ENCODE measurements at regions not wholly inside any gene's neighbourhood (a gene's known extent, or its start where the extent isn't known, plus 50 kb on each side); places are given as distances from the start of the nearest gene placed in this dataset.

DNA sequence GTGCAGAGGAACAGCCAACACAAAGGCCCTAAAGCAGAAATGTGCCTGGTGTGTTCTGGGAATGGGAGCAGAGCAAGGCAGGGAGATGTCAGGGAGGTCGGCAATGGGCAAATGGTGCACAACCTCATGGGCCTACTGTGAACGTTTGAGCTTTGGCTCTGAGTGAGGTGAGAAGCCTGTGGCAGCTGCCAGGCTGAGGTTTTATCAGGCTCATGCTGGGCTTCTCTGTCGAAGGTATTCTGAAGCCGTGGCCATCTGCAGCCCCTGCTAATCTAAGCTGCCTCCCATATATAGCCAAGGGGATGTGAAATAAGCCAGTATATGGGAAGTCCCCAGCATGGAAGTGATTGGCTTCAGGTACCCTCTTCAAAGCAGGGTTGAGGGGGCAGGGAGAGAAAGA is 193.3 kb downstream of the SLC4A3 start:
- no peaks in the 10 kb centered on the region for H3K4me1 Mint-ChIP-seq
- intact Hi-C loops (cut with micrococcal nuclease) = no loop called here
- H3K9me3 Mint-ChIP-seq = peaks cover 5% of the 10 kb centered on the region
- no peak overlapping the region for H3K4me3 Mint-ChIP-seq
- no peak for ATAC-seq (ENCODE audit: low read depth)
- CTCF ChIA-PET = no interaction called here
- POLR2A ChIA-PET = no interaction called here
- H3K27me3 Mint-ChIP-seq = peaks cover 6% of the 10 kb centered on the region
- no peaks in the 10 kb centered on the region for H3K36me3 Mint-ChIP-seq (ENCODE audit: low read depth)
- DNase-seq = no peak
- H3K27ac Mint-ChIP-seq = no peak overlapping the region
- TF ChIP-seq, protein P1, sequence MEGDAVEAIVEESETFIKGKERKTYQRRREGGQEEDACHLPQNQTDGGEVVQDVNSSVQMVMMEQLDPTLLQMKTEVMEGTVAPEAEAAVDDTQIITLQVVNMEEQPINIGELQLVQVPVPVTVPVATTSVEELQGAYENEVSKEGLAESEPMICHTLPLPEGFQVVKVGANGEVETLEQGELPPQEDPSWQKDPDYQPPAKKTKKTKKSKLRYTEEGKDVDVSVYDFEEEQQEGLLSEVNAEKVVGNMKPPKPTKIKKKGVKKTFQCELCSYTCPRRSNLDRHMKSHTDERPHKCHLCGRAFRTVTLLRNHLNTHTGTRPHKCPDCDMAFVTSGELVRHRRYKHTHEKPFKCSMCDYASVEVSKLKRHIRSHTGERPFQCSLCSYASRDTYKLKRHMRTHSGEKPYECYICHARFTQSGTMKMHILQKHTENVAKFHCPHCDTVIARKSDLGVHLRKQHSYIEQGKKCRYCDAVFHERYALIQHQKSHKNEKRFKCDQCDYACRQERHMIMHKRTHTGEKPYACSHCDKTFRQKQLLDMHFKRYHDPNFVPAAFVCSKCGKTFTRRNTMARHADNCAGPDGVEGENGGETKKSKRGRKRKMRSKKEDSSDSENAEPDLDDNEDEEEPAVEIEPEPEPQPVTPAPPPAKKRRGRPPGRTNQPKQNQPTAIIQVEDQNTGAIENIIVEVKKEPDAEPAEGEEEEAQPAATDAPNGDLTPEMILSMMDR (IDR thresholded peaks at IDR 0.05) = no peak

DNA sequence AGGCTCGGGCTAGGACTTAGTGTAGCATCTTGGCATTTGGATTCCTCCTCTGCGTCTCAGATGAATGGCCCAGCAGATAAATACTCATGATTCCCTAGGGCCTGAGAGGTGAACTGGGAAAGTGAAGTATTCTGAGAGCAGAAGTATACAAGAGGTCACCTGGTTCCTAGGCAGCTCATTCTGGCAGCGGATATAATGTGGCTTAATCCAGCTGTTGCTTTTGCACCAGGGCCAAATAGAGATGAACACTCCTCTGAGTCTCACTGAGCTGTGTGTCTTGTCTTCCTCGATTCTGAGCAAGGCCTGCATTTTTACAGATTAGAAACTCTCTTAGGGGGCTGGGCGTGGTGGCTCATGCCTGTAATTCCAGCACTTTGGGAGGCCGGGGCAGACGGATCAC is 196.1 kb downstream of the SLC4A3 start:
- Mint-ChIP-seq H3K27ac (no peak overlapping the region), H3K9me3 (peaks cover 5% of the 10 kb centered on the region), H3K4me1 (no peaks in the 10 kb centered on the region), H3K4me3 (no peak overlapping the region), H3K27me3 (peaks cover 6% of the 10 kb centered on the region), H3K36me3 (ENCODE audit: low read depth) (no peaks in the 10 kb centered on the region)
- CTCF ChIA-PET = no interaction called here
- TF ChIP-seq, protein P1 (IDR thresholded peaks at IDR 0.05) = no peak
- intact Hi-C loops (cut with micrococcal nuclease) = no loop called here
- DNase-seq (no peak), ATAC-seq (ENCODE audit: low read depth) (no peak)
- POLR2A ChIA-PET = no interaction called here

DNA sequence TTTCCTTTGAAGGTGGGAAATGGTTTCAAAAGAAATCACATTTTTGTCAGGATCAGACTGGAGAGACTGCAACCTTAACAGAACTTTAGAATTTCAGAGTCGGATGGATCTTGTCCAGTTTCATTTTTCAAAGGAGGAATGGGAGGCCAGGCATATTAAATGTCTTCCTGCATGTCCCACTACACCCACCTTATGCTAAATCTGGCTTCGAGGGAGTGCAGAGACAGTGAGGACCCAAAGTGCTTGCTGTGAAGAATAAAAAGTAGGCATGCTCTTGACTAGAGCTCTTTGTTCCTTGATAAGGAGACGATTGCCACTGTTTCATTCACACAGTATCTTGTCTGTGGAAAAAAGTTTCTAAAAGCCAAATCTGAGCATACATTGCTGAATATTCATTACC is 197.6 kb downstream of the SLC4A3 start:
- Mint-ChIP-seq H3K36me3 (ENCODE audit: low read depth) (no peaks in the 10 kb centered on the region), H3K4me1 (no peaks in the 10 kb centered on the region), H3K27ac (no peak overlapping the region), H3K27me3 (peaks cover 3% of the 10 kb centered on the region), H3K4me3 (no peak overlapping the region), H3K9me3 (no peaks in the 10 kb centered on the region)
- no peak for ATAC-seq (ENCODE audit: low read depth)
- no peak for DNase-seq
- intact Hi-C loops (cut with micrococcal nuclease) = no loop called here
- ChIA-PET POLR2A (no interaction called here), CTCF (no interaction called here)
- TF ChIP-seq, protein P1 (IDR thresholded peaks at IDR 0.05) = no peak

DNA sequence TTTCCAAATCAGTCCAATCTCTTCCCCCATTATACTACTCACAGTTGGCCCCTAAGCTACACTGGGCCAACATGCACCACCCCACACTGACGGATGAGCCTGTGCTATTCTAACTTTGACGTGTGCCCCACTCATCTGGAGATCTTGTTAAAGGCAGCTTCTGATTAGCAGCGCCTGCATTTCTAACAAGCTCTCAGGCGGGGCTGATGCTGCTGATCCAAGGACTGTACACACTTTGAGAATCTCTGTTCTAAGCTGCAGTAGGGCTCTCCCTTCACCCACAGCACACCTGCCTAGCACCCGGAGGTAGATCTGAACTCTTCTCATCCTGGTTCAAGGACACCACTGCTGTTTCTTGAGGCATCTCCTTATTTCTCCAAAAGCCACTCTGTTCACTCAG is 200.7 kb downstream of the SLC4A3 start:
- Mint-ChIP-seq H3K4me3 (no peak overlapping the region), H3K27me3 (no peaks in the 10 kb centered on the region), H3K9me3 (no peaks in the 10 kb centered on the region), H3K36me3 (ENCODE audit: low read depth) (no peaks in the 10 kb centered on the region), H3K27ac (no peak overlapping the region), H3K4me1 (no peaks in the 10 kb centered on the region)
- ChIA-PET POLR2A (no interaction called here), CTCF (no interaction called here)
- ATAC-seq (ENCODE audit: low read depth) (no peak), DNase-seq (no peak)
- intact Hi-C loops (cut with micrococcal nuclease) = no loop called here
- TF ChIP-seq, protein P1 (IDR thresholded peaks at IDR 0.05) = no peak

DNA sequence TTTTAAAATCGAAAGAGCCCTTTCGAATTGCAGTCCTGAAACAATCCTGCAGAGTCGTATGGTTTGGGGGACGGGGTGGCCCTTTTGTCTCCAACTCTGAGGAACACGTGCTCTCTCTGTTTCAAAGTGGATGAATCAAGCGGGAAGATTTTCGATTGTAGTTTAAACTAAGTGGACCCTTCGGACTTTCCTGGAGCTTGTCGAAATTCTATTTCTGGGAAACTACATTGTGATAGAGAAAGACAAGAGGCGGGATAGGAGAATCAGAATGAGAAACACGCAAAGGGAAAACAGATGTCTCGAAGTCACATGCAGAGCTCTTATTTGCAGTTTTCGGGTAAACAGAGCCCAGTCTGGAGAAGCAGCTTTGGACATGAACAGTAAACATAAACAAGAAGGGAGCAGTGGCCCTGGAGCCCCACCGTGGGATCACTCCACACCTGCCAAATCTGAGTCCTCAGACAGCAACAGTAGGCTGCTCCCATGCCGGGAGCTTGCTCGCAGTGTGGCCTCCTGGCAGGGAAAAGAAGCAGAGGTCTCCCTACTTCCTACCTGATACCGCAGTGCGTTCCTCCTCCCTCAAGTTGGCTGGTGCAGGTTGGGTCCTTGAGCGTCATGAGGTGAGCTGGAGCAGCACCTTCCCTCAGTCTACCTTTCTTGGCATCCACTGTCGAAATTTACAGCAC is 202.4 kb downstream of the SLC4A3 start:
- no peaks in the 10 kb centered on the region for H3K4me1 Mint-ChIP-seq
- ChIA-PET POLR2A (no interaction called here), CTCF (no interaction called here)
- H3K4me3 Mint-ChIP-seq = no peak overlapping the region
- TF ChIP-seq, protein P1 (IDR thresholded peaks at IDR 0.05) = no peak
- DNase-seq (no peak), ATAC-seq (ENCODE audit: low read depth) (no peak)
- intact Hi-C loops (cut with micrococcal nuclease) = no loop called here
- H3K27ac Mint-ChIP-seq = no peak overlapping the region
- no peaks in the 10 kb centered on the region for H3K36me3 Mint-ChIP-seq (ENCODE audit: low read depth)
- no peaks in the 10 kb centered on the region for H3K9me3 Mint-ChIP-seq
- H3K27me3 Mint-ChIP-seq = no peaks in the 10 kb centered on the region
